CD1c-positive myeloid dendritic cell (primary cell): ENCODE measurements at regions not wholly inside any gene's neighbourhood (a gene's known extent, or its start where the extent isn't known, plus 50 kb on each side); places are given as distances from the start of the nearest gene placed in this dataset.
"Not testable (repeated sequence)": the region's sequence is repeated elsewhere in the genome, so short reads cannot be mapped to it uniquely, and the experiment has no call there.

Source experiments
- DNase-seq: peaks from one replicate; pipeline ENCODE4 v3.0.0-alpha.2; 2016; ENCODE audit errors: extremely low spot score

- DNase-seq: peak; percentile 0
These were observed 51.7 kb downstream of the PPIAL4C start for GRCh38 chr1:149635290-149635899.

- peak; percentile 93 for DNase-seq
These were observed 52.9 kb downstream of the PPIAL4C start for GRCh38 chr1:149636286-149637122.

GRCh38 chr1:149638481-149638880 lies 54.8 kb downstream of the PPIAL4C start:
- peak; percentile 0 for DNase-seq

GRCh38 chr1:149638901-149639658 lies 55.4 kb downstream of the PPIAL4C start:
- not testable (repeated sequence) for DNase-seq

- DNase-seq: not testable (repeated sequence)
These were observed 57.5 kb downstream of the PPIAL4C start for GRCh38 chr1:149641179-149641578.

GRCh38 chr1:149644818-149645217 lies 61.2 kb downstream of the PPIAL4C start:
- not testable (repeated sequence) for DNase-seq

GRCh38 chr1:149646360-149647017 lies 62.8 kb downstream of the PPIAL4C start:
- peak; percentile 5 for DNase-seq

GRCh38 chr1:149647018-149647373 lies 63.3 kb downstream of the PPIAL4C start:
- DNase-seq: peak; percentile 13

- not testable (repeated sequence) for DNase-seq
These were observed 74.1 kb downstream of the PPIAL4C start for GRCh38 chr1:149657750-149658149.

- not testable (repeated sequence) for DNase-seq
These were observed 74.5 kb downstream of the PPIAL4C start for GRCh38 chr1:149658175-149658574.

GRCh38 chr1:149664624-149665023 lies 81.0 kb downstream of the PPIAL4C start:
- DNase-seq: not testable (repeated sequence)

GRCh38 chr1:149665033-149665432 lies 81.4 kb downstream of the PPIAL4C start:
- peak; percentile 1 for DNase-seq

GRCh38 chr1:149665528-149665927 lies 81.9 kb downstream of the PPIAL4C start:
- DNase-seq: not testable (repeated sequence)

GRCh38 chr1:149673231-149673909 lies 89.7 kb downstream of the PPIAL4C start:
- DNase-seq: not testable (repeated sequence)

- DNase-seq: not testable (repeated sequence)
These were observed 91.3 kb downstream of the PPIAL4C start for GRCh38 chr1:149674921-149675320.

GRCh38 chr1:149677359-149677758 lies 93.7 kb downstream of the PPIAL4C start:
- DNase-seq: not testable (repeated sequence)

GRCh38 chr1:149686593-149687238 lies 95.8 kb upstream of the FCGR1A start:
- not testable (repeated sequence) for DNase-seq

GRCh38 chr1:149691399-149691798 lies 91.1 kb upstream of the FCGR1A start:
- DNase-seq: not testable (repeated sequence)

GRCh38 chr1:149692804-149693539 lies 89.5 kb upstream of the FCGR1A start:
- not testable (repeated sequence) for DNase-seq

GRCh38 chr1:149695066-149695465 lies 87.4 kb upstream of the FCGR1A start:
- not testable (repeated sequence) for DNase-seq
